Common myeloid progenitor, CD34-positive (primary cell): ENCODE measurements at regions not wholly inside any gene's neighbourhood (a gene's known extent, or its start where the extent isn't known, plus 50 kb on each side); places are given as distances from the start of the nearest gene placed in this dataset.

Experiments
- CTCF ChIA-PET: fragments of 350-600 bp; sonication (Branson Sonifier 250); formaldehyde crosslinking; loops from one replicate; lab custom pipeline; 2021; ENCODE audit warnings: antibody characterized with exemption; lab: Charles Lee
- POLR2A ChIA-PET: fragments of 350-600 bp; sonication (Branson Sonifier 250); formaldehyde crosslinking; loops from one replicate; lab custom pipeline; 2021; ENCODE audit warnings: antibody characterized with exemption; lab: Charles Lee
- DNase-seq, 3 donors: peaks; one replicate each; pipeline versions ENCODE4 v3.0.0 to v3.0.0-alpha.2; 2013
- H3K27ac ChIP-seq, 2 experiments: 1 replicate in 1 of 2; 2 replicates in 1 of 2; pipeline ENCODE4 v1.7.0; 2013; ENCODE audit warnings: inconsistent platforms in 2 of 2, low read length in 2 of 2, mild to moderate bottlenecking in 2 of 2, low read depth in 1 of 2, moderate library complexity in 1 of 2; ENCODE audit not compliant: severe bottlenecking in 2 of 2, insufficient read depth in 1 of 2, poor library complexity in 1 of 2
- H3K27me3 ChIP-seq, 5 experiments: replicated peaks in 2 of 5; 1 replicate in 3 of 5; 2 replicates in 2 of 5; pipeline versions ENCODE4 v1.6.1 to v1.7.0; 2013; ENCODE audit warnings: low read length in 4 of 5, mild to moderate bottlenecking in 2 of 5, moderate library complexity in 2 of 5, inconsistent platforms in 1 of 5; ENCODE audit not compliant: insufficient read depth in 5 of 5, control insufficient read depth in 4 of 5
- H3K36me3 ChIP-seq, 4 experiments: 1 replicate in 2 of 4; 2 replicates in 2 of 4; pipeline versions ENCODE4 v1.6.1 to v1.7.0; 2013; ENCODE audit warnings: low read length in 3 of 4, control low read depth in 1 of 4, mild to moderate bottlenecking in 1 of 4; ENCODE audit not compliant: control insufficient read depth in 4 of 4, insufficient read depth in 4 of 4
- H3K4me1 ChIP-seq, 4 experiments: 1 replicate in 3 of 4; 2 replicates in 1 of 4; pipeline versions ENCODE4 v1.6.1 to v1.7.1; 2013; ENCODE audit warnings: low read length in 3 of 4, mild to moderate bottlenecking in 3 of 4, control low read depth in 1 of 4, inconsistent platforms in 1 of 4, moderate library complexity in 1 of 4; ENCODE audit not compliant: control insufficient read depth in 4 of 4, insufficient read depth in 4 of 4; ENCODE audit errors: control extremely low read depth in 1 of 4
- H3K4me3 ChIP-seq, 7 experiments: 1 replicate in 4 of 7; 2 replicates in 3 of 7; pipeline versions ENCODE4 v1.5.1 to v1.7.0; 2013; ENCODE audit warnings: mild to moderate bottlenecking in 7 of 7, low read length in 6 of 7, moderate library complexity in 6 of 7, inconsistent platforms in 2 of 7, low read depth in 2 of 7, control low read depth in 1 of 7; ENCODE audit not compliant: insufficient read depth in 4 of 7, control insufficient read depth in 1 of 7; ENCODE audit errors: extremely low read depth in 1 of 7
- H3K9me3 ChIP-seq, 5 experiments: 1 replicate in 4 of 5; 2 replicates in 1 of 5; pipeline versions ENCODE4 v1.6.1 to v1.7.1; 2013; ENCODE audit warnings: low read length in 4 of 5, mild to moderate bottlenecking in 2 of 5, inconsistent platforms in 1 of 5, low read depth in 1 of 5, moderate library complexity in 1 of 5; ENCODE audit not compliant: control insufficient read depth in 4 of 5, insufficient read depth in 2 of 5; ENCODE audit errors: control extremely low read depth in 1 of 5
- WGBS: methylation state at CpG from one replicate; pipeline ENCODE4 v1.1.5; 2013; ENCODE audit not compliant: insufficient coverage; 5-methylcytosine and 5-hydroxymethylcytosine counted together

DNA sequence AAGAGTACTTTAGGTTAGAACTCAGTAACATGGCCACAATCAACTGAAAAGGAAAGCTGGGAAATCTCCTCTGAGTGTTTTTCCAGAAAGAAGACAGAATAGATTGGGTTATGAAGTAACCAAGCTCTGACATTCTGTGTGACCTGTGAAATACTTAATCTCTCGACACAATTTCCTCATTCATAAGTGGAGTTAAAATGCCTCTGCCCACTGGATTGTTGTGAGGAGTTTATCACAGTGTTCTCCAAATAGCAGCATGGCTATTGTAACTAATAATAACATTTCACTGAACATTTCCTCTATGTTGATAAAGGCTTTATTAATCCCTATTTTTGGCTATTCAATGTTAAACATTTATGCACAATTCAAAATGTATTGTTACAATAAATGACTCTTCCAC lies 311.0 kb downstream of the GABRB2 start:
- no peak for DNase-seq
- Histone ChIP-seq H3K9me3 (no peaks in the 10 kb centered on the region), H3K27ac (no peak overlapping the region), H3K4me1 (no peaks in the 10 kb centered on the region), H3K27me3 (no peaks in the 10 kb centered on the region), H3K36me3 (no peaks in the 10 kb centered on the region), H3K4me3 (no peak overlapping the region)
- no CpG with 5 or more reads among the region's 1 CpG for WGBS
- ChIA-PET CTCF (interaction anchor here (1.1 kb wide), 1 partner anchor 35 kb away, joined by 3 read pairs; no protein-coding TSS in a partner anchor), POLR2A (no interaction called here)

DNA sequence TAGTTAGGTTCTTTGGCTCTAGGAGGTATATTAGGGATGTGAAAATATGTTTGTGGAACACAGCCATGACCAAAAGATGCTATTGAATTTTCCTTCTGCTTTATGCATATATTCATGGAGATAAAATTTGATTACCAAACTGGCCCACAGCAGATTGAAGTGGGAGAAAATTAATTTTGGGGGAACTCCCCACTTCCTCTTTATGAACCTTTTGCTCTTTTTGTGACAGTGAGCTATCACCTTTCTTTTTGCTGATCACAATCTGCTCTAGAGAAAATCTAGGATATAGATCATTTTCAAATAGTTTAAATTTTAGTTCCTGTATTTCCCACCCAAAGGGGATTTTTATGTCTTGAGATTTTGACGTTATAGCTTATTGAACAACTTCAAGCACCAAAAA lies 313.0 kb downstream of the GABRB2 start:
- ChIA-PET POLR2A (no interaction called here), CTCF (no interaction called here)
- no peak overlapping the region for H3K27ac ChIP-seq
- no peak for DNase-seq
- no peaks in the 10 kb centered on the region for H3K4me1 ChIP-seq
- no peaks in the 10 kb centered on the region for H3K9me3 ChIP-seq
- whole genome bisulfite sequencing: no CpG with 5 or more reads among the region's 1 CpG
- H3K36me3 ChIP-seq: no peaks in the 10 kb centered on the region
- no peaks in the 10 kb centered on the region for H3K27me3 ChIP-seq
- H3K4me3 ChIP-seq: no peak overlapping the region

DNA sequence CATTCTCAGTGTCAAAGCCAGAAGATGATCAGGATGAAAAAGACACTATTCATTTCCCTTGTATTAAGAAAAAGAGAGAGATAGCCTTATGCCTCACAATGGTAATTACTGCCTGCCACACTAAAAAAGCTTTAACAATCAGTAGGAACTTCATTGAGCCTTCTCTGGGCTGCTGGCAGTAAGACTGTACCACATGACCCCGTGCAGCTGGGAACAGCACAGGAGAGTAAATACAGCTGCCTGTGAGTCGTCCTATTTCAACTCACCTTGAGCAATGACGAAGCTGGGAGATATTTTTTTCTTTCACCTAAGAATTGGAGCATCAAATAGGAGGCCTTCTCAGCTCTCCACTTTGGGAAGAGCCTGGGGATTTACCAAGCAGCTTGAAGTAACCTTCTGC lies 316.3 kb downstream of the GABRB2 start:
- ChIA-PET CTCF (no interaction called here), POLR2A (no interaction called here)
- Histone ChIP-seq H3K4me3 (no peak overlapping the region), H3K27ac (no peak overlapping the region), H3K4me1 (no peaks in the 10 kb centered on the region), H3K9me3 (no peaks in the 10 kb centered on the region), H3K27me3 (no peaks in the 10 kb centered on the region), H3K36me3 (no peaks in the 10 kb centered on the region)
- DNase-seq: no peak
- 72% methylated on average over 3 of the region's 3 CpGs for WGBS

DNA sequence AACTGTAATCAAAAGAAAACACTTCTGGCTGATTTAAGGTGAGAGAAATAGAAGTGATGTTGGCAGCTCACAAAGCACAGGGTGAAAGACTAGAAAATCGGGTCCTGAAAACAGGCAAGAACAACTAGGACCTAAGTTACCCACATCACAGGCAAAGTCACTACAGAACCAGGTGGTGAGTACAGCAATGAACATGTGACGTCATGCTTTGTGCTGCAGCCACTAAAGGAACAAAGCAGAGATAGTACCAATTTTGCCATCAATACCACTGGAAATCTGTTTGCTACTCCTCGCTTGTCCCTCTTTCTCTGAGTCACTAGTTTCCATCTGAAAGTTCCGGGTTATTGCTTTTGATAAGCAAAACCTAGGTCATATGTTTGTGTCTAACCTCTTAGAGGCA lies 326.7 kb downstream of the GABRB2 start:
- no peaks in the 10 kb centered on the region for H3K4me1 ChIP-seq
- ChIA-PET CTCF (no interaction called here), POLR2A (no interaction called here)
- no peaks in the 10 kb centered on the region for H3K36me3 ChIP-seq
- no peak overlapping the region for H3K4me3 ChIP-seq
- H3K27ac ChIP-seq: no peak overlapping the region
- H3K27me3 ChIP-seq: no peaks in the 10 kb centered on the region
- WGBS: 97% methylated on average over 3 of the region's 4 CpGs
- no peaks in the 10 kb centered on the region for H3K9me3 ChIP-seq
- no peak for DNase-seq

DNA sequence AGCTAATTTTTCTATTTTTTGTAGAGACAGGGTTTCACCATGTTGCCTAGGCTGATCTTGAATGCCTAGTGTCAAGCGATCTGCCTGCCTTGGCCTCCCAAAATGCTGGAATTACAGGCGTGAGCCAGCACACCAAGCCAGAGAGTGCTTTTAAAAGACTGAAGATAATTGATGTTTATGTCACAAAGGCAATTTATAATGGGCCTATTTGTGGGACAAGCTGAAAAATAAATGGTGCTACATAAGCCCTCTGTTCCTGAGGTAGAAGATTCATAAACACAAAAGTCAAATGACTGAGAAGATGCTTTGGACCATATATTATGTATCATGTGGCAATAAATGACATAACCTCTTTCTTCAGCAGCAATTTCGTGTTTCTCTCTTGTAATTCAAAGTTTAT lies 329.6 kb downstream of the GABRB2 start:
- 97% methylated on average over 3 of the region's 3 CpGs for WGBS
- Histone ChIP-seq H3K27me3 (no peaks in the 10 kb centered on the region), H3K36me3 (no peaks in the 10 kb centered on the region), H3K4me3 (no peak overlapping the region), H3K27ac (no peak overlapping the region), H3K9me3 (no peaks in the 10 kb centered on the region), H3K4me1 (no peaks in the 10 kb centered on the region)
- DNase-seq: no peak
- ChIA-PET POLR2A (no interaction called here), CTCF (no interaction called here)

DNA sequence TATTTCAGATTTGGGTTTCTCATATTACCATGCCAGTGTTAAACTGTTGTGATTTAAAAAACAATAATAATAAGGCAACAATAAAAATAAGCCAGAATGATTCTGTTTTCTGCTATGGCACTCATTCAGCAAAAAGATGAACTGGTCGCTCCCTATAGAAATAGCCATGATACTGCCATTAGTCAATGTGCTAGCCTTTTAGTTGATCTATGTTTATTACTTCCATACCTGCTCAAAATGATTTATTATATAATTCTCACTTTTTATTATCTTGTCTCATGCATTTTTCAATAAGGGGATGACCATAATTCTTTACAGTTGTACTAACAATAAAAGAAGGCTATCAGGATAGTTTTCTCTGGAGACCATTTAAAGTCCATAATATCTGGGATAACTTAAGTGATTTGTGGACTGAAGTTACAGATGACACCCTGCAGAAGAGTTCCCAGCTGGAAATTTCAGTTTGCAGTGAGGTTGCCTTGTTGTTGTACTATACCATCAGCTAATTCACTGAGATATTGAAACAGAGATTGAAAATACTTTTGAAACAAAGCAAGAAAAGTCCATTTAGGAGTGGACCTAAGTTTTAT lies 334.3 kb downstream of the GABRB2 start:
- Histone ChIP-seq H3K36me3 (no peaks in the 10 kb centered on the region), H3K4me1 (no peaks in the 10 kb centered on the region), H3K9me3 (no peaks in the 10 kb centered on the region), H3K27me3 (no peaks in the 10 kb centered on the region), H3K4me3 (no peak overlapping the region), H3K27ac (no peak overlapping the region)
- POLR2A ChIA-PET: no interaction called here
- DNase-seq: no peak
- CTCF ChIA-PET: no interaction called here
- WGBS: 100% methylated on average over 1 of the region's 1 CpG

DNA sequence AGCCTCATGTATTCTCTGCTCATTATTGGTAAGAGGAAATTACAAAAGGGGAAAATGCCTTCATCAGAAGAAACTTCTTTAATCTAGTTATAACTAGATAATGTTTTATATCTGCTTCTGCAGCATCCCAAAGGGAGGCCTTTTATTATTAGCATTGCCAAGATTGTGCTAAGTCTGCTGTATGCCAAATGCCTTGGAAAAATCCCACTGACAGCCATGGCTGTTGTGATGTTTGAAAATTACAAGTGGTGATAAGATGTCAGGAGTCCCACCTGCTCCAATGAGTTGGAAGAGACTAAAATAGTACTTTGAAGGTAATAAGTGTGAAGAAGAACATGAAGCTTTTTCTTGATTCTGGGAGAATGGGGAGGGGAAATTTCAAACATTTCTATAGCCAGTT lies 345.0 kb downstream of the GABRB2 start:
- H3K4me1 ChIP-seq: no peaks in the 10 kb centered on the region
- POLR2A ChIA-PET: no interaction called here
- no peaks in the 10 kb centered on the region for H3K27me3 ChIP-seq
- no peak for DNase-seq
- no peaks in the 10 kb centered on the region for H3K36me3 ChIP-seq
- H3K4me3 ChIP-seq: no peak overlapping the region
- CTCF ChIA-PET: no interaction called here
- no peak overlapping the region for H3K27ac ChIP-seq
- H3K9me3 ChIP-seq: no peaks in the 10 kb centered on the region
